ENCODE measurements at regions not wholly inside any gene's neighbourhood (a gene's known extent, or its start where the extent isn't known, plus 50 kb on each side); places are given as distances from the start of the nearest gene placed in this dataset.

- TF ChIP-seq, protein P1, sequence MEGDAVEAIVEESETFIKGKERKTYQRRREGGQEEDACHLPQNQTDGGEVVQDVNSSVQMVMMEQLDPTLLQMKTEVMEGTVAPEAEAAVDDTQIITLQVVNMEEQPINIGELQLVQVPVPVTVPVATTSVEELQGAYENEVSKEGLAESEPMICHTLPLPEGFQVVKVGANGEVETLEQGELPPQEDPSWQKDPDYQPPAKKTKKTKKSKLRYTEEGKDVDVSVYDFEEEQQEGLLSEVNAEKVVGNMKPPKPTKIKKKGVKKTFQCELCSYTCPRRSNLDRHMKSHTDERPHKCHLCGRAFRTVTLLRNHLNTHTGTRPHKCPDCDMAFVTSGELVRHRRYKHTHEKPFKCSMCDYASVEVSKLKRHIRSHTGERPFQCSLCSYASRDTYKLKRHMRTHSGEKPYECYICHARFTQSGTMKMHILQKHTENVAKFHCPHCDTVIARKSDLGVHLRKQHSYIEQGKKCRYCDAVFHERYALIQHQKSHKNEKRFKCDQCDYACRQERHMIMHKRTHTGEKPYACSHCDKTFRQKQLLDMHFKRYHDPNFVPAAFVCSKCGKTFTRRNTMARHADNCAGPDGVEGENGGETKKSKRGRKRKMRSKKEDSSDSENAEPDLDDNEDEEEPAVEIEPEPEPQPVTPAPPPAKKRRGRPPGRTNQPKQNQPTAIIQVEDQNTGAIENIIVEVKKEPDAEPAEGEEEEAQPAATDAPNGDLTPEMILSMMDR (conservative IDR thresholded peaks at IDR 0.05; ENCODE audit: low read length), result no peak
- no peak for TF ChIP-seq EZH2phosphoT487 (IDR thresholded peaks at IDR 0.05; ENCODE audit: borderline replicate concordance)
Observed at GRCh38 chr20:39549733-39550132, 587.6 kb downstream of the DHX35 start.
